ENCODE measurements at regions not wholly inside any gene's neighbourhood (a gene's known extent, or its start where the extent isn't known, plus 50 kb on each side); places are given as distances from the start of the nearest gene placed in this dataset.

- Histone ChIP-seq H3K4ac (replicated peaks; ENCODE audit: insufficient read length, low read depth, low read length) (no peak overlapping the region), H3K79me2 (ENCODE audit: control insufficient read depth in 1 of 2, insufficient read depth in 2 of 2, low read length in 2 of 2) (no peaks in the 10 kb centered on the region), H2BK120ac (replicated peaks; ENCODE audit: low read depth, low read length) (no peak overlapping the region), H4K8ac (ENCODE audit: extremely low read depth, insufficient read depth, low read length) (no peak overlapping the region), H3K9me3 (ENCODE audit: insufficient read depth in 2 of 2, low read depth in 1 of 2, low read length in 1 of 2) (no peaks in the 10 kb centered on the region), H3K18ac (ENCODE audit: extremely low read depth, low read length) (no peak overlapping the region), H3K4me1 (replicated peaks in 1 of 4; ENCODE audit: control insufficient read depth in 3 of 4, insufficient read depth in 4 of 4, low read length in 3 of 4) (no peaks in the 10 kb centered on the region; a peak in 1 of 7 replicates), H4K20me1 (replicated peaks in 1 of 2; ENCODE audit: control insufficient read depth in 1 of 2, insufficient read depth in 2 of 2, low read length in 2 of 2) (no peaks in the 10 kb centered on the region), H2BK5ac (ENCODE audit: low read depth, low read length) (no peak overlapping the region), H3K27ac (ENCODE audit: low read depth, low read length) (no peak overlapping the region), H3K9ac (replicated peaks in 1 of 4; ENCODE audit: extremely low read depth in 1 of 4, low read depth in 3 of 4, low read length in 3 of 4) (no peak overlapping the region; a peak in 1 of 7 replicates), H3K79me1 (ENCODE audit: low read depth, low read length) (no peaks in the 10 kb centered on the region; the same call in 1 of the 2 replicates), H2BK20ac (ENCODE audit: low read length) (no peak overlapping the region), H3K27me3 (replicated peaks in 1 of 4; ENCODE audit: control insufficient read depth in 3 of 4, extremely low read depth in 1 of 4, insufficient read depth in 3 of 4, low read length in 3 of 4) (no peaks in the 10 kb centered on the region), H3K23me2 (ENCODE audit: low read depth, low read length) (no peaks in the 10 kb centered on the region), H2BK12ac (ENCODE audit: low read depth, low read length) (peak overlapping the region; percentile 4; the same call in 1 of the 2 replicates), H2AFZ (ENCODE audit: low read length) (no peak overlapping the region), H4K91ac (replicated peaks; ENCODE audit: insufficient read length, low read length) (no peak overlapping the region), H3K36me3 (ENCODE audit: control insufficient read depth in 2 of 4, insufficient read depth in 4 of 4, low read length in 3 of 4) (no peaks in the 10 kb centered on the region), H3K4me3 (ENCODE audit: extremely low read depth in 1 of 4, insufficient read depth in 2 of 4, low read depth in 3 of 4, low read length in 4 of 4) (no peak overlapping the region), H4K5ac (ENCODE audit: insufficient read length, low read depth, low read length) (no peak overlapping the region), H3K14ac (ENCODE audit: insufficient read length) (no peak overlapping the region), H3K23ac (ENCODE audit: insufficient read length) (no peak overlapping the region), H2AK5ac (ENCODE audit: low read depth, low read length) (no peak overlapping the region), H3K56ac (replicated peaks; ENCODE audit: insufficient read length, low read depth, low read length) (no peak overlapping the region), H3K4me2 (ENCODE audit: insufficient read depth in 1 of 2, low read depth in 2 of 2, low read length in 2 of 2) (no peak overlapping the region), H2BK15ac (ENCODE audit: low read length) (no peak overlapping the region)
- FAIRE-seq (no peak), DNase-seq (ENCODE audit: low read depth in 1 of 2, low spot score in 2 of 2) (no peak)
- WGBS, 2 experiments (ENCODE audit: extremely low coverage in 1 of 2, insufficient coverage in 1 of 2, insufficient read length in 1 of 2, insufficient replicate concordance in 2 of 2, low coverage in 1 of 2, low lambda C conversion rate in 2 of 2, missing lambda C conversion rate in 1 of 2): 90% methylated on average over 4 of the region's 4 CpGs; no CpG with 5 or more reads in 1 of the 2 experiments
- CTCF ChIA-PET (ENCODE audit: partially characterized antibody): no interaction called here
- POLR2A ChIA-PET (ENCODE audit: partially characterized antibody): no interaction called here
- TF ChIP-seq MAFK (IDR thresholded peaks at IDR 0.05; ENCODE audit: low read depth, low read length): no peak
- TF ChIP-seq CREB1 (IDR thresholded peaks at IDR 0.05): no peak
- TF ChIP-seq BRCA1 (IDR thresholded peaks at IDR 0.05; ENCODE audit: low read depth, low read length): no peak
Measured at GRCh38 chr6:90788781-90789180, 201.9 kb upstream of the MAP3K7 start.

Measured in H1 (cell line).